T-helper 17 cell (primary cell): ENCODE measurements at regions not wholly inside any gene's neighbourhood (a gene's known extent, or its start where the extent isn't known, plus 50 kb on each side); places are given as distances from the start of the nearest gene placed in this dataset.

Experiments
- ATAC-seq: fragments of 150-1000 bp; cut with Tn5 transposase; 2 replicates; pipeline ENCODE4 v1.10.0; 2021; ENCODE audit warnings: mild to moderate bottlenecking, moderate library complexity
- DNase-seq, 3 donors: peaks; one replicate each; pipeline versions ENCODE4 v3.0.0 to v3.0.0-alpha.2; 2020 to 2021
- H3K9me3 ChIP-seq: one replicate; pipeline ENCODE4 v1.7.0; 2013; ENCODE audit warnings: low read length, mild to moderate bottlenecking; ENCODE audit not compliant: control insufficient read depth, poor library complexity, severe bottlenecking
- H3K27ac Mint-ChIP-seq: one replicate; pipeline ENCODE4 v1.8.0; 2022; ENCODE audit warnings: mild to moderate bottlenecking, moderate library complexity, mixed read lengths
- H3K27me3 Mint-ChIP-seq: one replicate; pipeline ENCODE4 v1.8.0; 2022; ENCODE audit warnings: mixed read lengths
- H3K36me3 Mint-ChIP-seq: one replicate; pipeline ENCODE4 v1.8.0; 2022; ENCODE audit warnings: low read depth, mixed read lengths
- H3K4me1 Mint-ChIP-seq: one replicate; pipeline ENCODE4 v1.8.0; 2022; ENCODE audit warnings: mild to moderate bottlenecking, mixed read lengths
- H3K4me3 Mint-ChIP-seq: one replicate; pipeline ENCODE4 v1.8.0; 2022; ENCODE audit warnings: mild to moderate bottlenecking, moderate library complexity, mixed read lengths

DNA sequence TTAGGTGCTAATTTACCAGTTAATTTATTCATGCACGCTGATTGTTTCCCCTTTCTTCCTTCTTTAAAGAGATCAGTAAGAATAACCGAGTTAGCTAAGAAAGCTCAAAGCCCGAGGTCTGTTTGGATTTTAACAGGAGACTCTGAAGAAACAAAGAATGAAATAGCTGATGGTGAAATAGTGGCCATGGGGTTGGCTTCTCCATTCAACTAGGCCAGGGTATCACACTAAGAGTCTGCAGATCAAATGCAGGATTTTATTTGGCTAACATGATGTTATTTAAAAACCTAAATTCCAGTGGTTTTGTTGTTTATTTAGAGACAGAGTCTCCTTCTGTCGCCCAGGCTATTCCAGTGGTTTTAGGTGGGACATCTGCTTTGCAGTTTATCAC lies 65.2 kb upstream of the SYPL1 start:
- no peak for ATAC-seq
- peaks cover 3% of the 10 kb centered on the region for H3K36me3 Mint-ChIP-seq
- no peak overlapping the region for H3K4me3 Mint-ChIP-seq
- peaks cover 40% of the 10 kb centered on the region for H3K27me3 Mint-ChIP-seq
- H3K4me1 Mint-ChIP-seq = peaks cover 9% of the 10 kb centered on the region
- no peaks in the 10 kb centered on the region for H3K9me3 ChIP-seq
- no peak overlapping the region for H3K27ac Mint-ChIP-seq
- DNase-seq = no peak

DNA sequence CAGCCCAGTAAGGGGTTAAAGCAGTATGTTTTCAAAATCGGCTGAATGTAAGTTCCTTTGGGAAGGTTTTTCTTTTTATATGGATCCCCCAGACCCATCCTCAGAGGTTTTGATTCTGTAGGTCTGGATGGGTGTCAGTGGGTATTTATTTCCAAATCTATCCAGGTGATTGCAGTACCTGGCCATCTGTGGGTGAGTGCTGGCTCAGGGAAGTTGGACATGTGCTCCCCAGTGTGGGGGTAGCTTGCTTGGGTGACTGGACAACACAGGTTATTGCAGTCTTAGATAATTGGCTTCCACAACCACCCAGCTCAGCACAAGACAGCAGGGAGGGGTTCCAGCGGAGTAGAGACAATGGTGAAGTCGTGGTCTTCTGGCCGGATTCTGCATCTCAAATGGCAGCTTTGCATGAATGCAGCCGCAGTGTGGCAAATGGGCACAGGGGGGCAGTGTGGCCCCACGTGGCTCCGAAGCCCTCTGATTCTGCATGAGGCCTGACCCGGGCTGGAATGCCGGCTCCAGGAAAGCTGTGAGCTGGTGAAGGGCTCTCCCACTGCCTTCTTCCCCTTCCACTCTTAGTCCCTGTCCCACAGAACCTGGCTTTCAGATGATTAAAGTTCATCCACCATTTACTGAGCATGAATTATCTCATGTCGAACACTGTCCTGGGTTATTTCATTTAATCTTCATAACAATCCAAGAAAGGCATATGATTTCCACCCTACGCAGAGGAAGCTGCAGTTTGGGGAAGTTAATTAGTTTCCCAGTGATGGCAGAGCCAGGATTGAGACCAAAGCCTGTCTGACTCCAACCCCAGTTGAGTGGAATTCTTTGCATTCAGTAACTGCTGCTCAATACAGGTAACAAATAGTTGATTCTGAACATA lies 64.5 kb upstream of the SYPL1 start:
- Mint-ChIP-seq H3K27me3 (peaks cover 40% of the 10 kb centered on the region), H3K36me3 (peaks cover 3% of the 10 kb centered on the region), H3K27ac (no peak overlapping the region), H3K4me1 (peaks cover 9% of the 10 kb centered on the region), H3K4me3 (no peak overlapping the region)
- DNase-seq (peak; percentile 48 to 65 (median 55)), ATAC-seq (peak; percentile 89)
- no peaks in the 10 kb centered on the region for H3K9me3 ChIP-seq

DNA sequence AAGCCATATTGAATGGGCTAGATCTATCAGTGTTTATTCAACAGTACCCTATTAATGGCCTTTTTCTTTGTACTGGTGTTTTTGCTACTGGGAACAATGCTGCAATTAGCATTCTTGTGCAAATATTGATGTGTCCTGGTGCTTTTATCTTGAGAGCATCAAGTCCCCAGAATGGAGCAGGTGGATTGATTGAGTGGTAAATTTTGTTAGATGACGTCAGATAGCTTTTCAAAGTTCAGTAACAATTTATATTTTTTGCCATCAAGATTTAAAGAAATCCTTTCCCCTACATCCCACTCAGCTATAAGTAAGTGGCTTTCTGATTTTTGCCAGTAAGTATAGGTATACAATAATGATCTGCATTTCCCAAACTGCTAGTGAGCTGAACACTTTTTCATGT lies 63.4 kb upstream of the SYPL1 start:
- H3K27ac Mint-ChIP-seq = no peak overlapping the region
- H3K4me3 Mint-ChIP-seq = no peak overlapping the region
- H3K36me3 Mint-ChIP-seq = peaks cover 3% of the 10 kb centered on the region
- peaks cover 5% of the 10 kb centered on the region for H3K4me1 Mint-ChIP-seq
- H3K27me3 Mint-ChIP-seq = peaks cover 40% of the 10 kb centered on the region
- ATAC-seq = no peak
- DNase-seq = no peak
- H3K9me3 ChIP-seq = no peaks in the 10 kb centered on the region

DNA sequence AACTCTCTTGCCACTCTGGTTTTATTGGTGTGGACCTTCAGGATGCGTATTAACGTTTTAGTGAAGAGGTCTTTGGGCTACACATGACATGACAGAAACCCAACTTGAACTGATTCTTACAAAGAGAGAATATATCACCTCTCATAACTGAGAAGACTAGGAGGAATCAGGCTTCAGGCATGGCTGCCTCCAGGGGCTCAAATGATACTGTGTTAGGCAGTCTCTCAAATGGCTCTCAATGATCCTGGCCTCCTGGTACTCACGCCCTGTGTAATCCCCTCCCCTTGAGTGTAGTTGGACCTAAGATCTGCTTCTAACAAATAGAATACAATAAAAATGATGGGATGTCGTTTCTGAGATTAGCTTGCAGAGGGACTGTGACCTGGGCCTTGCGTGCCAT lies 58.5 kb upstream of the SYPL1 start:
- Mint-ChIP-seq H3K27ac (no peak overlapping the region), H3K36me3 (peaks cover 3% of the 10 kb centered on the region)

DNA sequence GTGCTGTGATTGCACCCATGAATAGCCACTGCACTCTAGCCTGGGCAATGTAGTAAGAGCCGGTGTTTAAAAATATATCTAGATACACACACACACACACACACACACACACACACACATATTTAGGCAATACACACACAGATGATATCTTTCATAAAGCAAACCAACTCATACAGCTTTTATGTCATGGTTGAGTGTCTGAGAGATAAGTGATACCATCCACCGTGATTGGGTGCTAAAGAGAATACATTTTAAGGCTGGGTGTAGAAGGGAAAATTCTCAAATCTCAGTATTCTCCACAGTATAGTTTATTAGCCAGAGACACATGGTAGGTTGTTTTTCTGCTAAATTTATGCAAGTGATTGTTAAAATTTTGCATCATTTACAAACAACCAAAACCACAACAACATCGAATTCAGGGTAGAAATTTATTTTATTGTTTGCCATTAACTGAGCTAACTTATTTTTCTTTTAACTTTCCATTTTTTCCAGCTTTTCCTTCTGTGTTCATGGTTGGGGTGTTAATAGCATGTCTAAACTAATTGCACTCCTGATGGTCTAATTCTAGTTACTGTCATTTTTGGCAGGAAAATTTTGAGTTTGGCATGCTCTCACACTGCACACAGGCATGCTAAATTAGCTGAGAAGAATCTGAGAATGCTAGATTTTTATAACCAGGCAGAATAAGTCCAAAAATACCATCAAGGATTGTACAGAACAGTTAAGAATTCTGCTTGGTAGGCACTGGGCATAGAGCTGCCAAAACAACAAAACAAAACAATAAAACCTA lies 57.9 kb upstream of the SYPL1 start:
- Mint-ChIP-seq H3K4me3 (no peak overlapping the region), H3K4me1 (peaks cover 6% of the 10 kb centered on the region), H3K36me3 (peaks cover 3% of the 10 kb centered on the region), H3K27me3 (peaks cover 13% of the 10 kb centered on the region), H3K27ac (no peak overlapping the region)
- no peak for DNase-seq
- ATAC-seq = no peak
- no peaks in the 10 kb centered on the region for H3K9me3 ChIP-seq

More for the DNA sequence above, 58.5 kb upstream of the SYPL1 start:
- H3K4me1 Mint-ChIP-seq = peaks cover 6% of the 10 kb centered on the region
- H3K4me3 Mint-ChIP-seq = no peak overlapping the region
- DNase-seq (no peak), ATAC-seq (no peak)
- no peaks in the 10 kb centered on the region for H3K9me3 ChIP-seq
- H3K27me3 Mint-ChIP-seq = peaks cover 19% of the 10 kb centered on the region

DNA sequence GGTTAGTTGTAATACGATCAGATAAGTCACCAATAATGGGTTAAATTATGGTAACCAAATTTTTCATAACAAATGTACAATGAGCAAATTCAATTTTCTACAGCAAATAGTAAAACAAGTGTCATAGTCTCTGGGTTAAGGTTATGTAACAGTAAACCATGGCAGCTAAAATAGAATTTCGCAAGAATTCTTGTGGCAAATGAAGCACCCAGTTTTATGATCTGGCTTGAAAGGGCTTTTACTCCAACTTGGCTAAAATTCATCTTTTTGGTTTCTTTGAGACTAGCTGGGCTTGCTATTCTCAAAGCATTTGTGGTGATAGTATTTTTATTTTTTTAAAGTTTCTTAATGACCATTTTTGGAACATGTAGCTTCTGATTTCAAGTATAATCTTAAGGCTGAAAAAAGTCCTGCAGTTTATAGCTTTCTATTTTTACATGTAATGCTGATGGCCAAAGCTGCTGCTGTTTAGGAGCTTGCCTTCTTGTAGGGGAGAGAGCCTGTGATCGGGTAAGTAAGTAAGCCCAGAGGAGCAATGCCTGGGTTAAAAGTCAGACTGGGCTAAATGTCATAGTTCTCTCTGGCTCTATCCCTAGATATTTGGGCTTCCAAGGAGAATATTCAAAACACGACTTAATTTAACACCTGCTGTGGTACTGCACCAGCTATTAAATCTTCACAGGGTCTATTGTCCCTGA lies 55.5 kb upstream of the SYPL1 start:
- Mint-ChIP-seq H3K27me3 (peaks cover 5% of the 10 kb centered on the region), H3K36me3 (no peaks in the 10 kb centered on the region), H3K27ac (no peak overlapping the region), H3K4me1 (peaks cover 6% of the 10 kb centered on the region), H3K4me3 (no peak overlapping the region)
- DNase-seq = no peak
- H3K9me3 ChIP-seq = peaks cover 3% of the 10 kb centered on the region
- ATAC-seq = no peak

DNA sequence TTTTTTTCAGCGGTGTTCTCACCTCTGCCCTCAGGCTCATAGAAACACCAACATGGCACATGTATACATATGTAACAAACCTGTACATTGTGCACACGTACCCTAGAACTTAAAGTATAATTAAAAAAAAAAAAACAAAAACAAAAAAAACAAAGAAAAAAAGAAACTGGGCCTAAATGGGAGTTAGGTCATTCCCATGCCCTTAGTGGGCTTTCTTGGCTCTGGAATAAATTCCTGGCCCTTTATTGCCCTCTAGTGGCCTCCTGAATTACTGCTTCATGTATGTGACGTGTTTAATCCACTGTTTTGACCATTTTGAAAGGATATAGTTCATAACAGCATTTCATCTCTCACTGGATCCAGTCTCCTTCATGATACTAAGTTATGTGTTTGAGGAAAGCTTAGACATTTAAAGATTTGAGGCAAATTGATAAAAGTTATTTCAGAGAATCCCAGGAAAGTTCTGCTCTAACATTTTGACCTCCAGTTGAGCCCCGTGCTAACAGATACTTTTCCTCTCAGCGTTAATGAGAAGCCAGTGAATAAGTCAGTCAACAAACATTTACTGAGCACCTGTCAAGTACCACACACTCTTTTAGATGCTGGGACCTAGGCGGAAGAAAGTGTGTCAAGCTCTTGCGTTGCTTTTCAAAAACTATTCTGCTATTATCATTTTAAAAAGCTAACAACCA lies 54.7 kb upstream of the SYPL1 start:
- H3K36me3 Mint-ChIP-seq = no peaks in the 10 kb centered on the region
- peaks cover 3% of the 10 kb centered on the region for H3K9me3 ChIP-seq
- ATAC-seq (peak; percentile 48), DNase-seq (no peak)
- no peak overlapping the region for H3K27ac Mint-ChIP-seq
- H3K4me3 Mint-ChIP-seq = no peak overlapping the region
- peaks cover 5% of the 10 kb centered on the region for H3K27me3 Mint-ChIP-seq
- H3K4me1 Mint-ChIP-seq = peaks cover 6% of the 10 kb centered on the region

DNA sequence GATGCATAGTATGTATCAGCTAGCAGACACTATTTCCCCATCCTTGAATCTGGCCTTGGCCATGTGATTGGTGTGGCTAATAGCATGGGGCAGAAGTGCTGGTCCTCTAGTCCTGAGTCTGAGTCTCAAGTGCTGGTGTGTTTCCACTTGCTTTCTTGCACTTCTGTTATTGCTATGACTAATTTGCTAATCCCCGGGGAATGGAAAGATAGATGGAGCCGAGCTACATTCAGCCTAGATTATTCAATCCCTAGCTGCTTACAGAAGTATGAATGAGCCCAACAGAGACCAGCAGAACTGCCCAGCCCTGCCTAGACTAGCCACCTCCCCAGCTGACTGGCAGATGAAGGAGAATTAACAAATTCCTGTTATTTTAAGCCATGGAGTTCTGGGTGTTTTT lies 53.2 kb upstream of the SYPL1 start:
- Mint-ChIP-seq H3K4me1 (peaks cover 6% of the 10 kb centered on the region), H3K36me3 (peaks cover 2% of the 10 kb centered on the region), H3K4me3 (no peak overlapping the region), H3K27me3 (peaks cover 15% of the 10 kb centered on the region), H3K27ac (no peak overlapping the region)
- H3K9me3 ChIP-seq = peaks cover 3% of the 10 kb centered on the region
- ATAC-seq (no peak), DNase-seq (no peak)

DNA sequence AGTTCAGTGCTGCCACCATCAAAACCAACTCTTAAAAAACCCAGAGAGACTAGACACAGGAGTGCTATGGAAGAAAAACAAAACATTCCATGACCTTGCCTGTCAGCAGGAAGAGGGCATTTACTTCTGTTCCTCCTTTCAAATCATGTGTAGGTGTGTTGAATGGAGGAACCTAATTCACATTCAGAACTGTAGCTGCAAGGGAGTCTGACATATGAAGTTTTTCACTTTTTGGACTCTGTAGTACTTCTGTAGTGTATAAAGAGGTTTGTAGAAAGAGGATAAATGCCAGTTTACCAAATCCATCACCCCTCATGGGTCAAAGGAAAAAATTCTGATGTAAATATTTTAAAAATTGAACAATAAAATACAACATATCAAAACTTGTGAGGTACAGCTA lies 51.1 kb upstream of the SYPL1 start:
- H3K27me3 Mint-ChIP-seq = peaks cover 33% of the 10 kb centered on the region
- H3K4me3 Mint-ChIP-seq = no peak overlapping the region
- peaks cover 3% of the 10 kb centered on the region for H3K4me1 Mint-ChIP-seq
- no peak for ATAC-seq
- no peak for DNase-seq
- peaks cover 3% of the 10 kb centered on the region for H3K9me3 ChIP-seq
- peaks cover 4% of the 10 kb centered on the region for H3K36me3 Mint-ChIP-seq
- no peak overlapping the region for H3K27ac Mint-ChIP-seq
